GM12891 (cell line): ENCODE measurements at regions not wholly inside any gene's neighbourhood (a gene's known extent, or its start where the extent isn't known, plus 50 kb on each side); places are given as distances from the start of the nearest gene placed in this dataset.

Experiments
- POLR2A ChIP-seq: IDR thresholded peaks from 2 replicates; pipeline ENCODE4 v1.6.1; 2011; ENCODE audit warnings: low read depth, low read length, control low read depth
- TAF1 ChIP-seq: IDR thresholded peaks from 2 replicates; pipeline ENCODE4 v1.6.1; 2011; ENCODE audit warnings: low read depth, low read length, control low read depth

GRCh38 chr12:105888696-105889095 lies 250.1 kb downstream of the NUAK1 start:
- TF ChIP-seq POLR2A = no peak
- TF ChIP-seq TAF1 = no peak
